Cardiac septum (tissue), 1 donor: ENCODE measurements at regions not wholly inside any gene's neighbourhood (a gene's known extent, or its start where the extent isn't known, plus 50 kb on each side); places are given as distances from the start of the nearest gene placed in this dataset.
"Not testable (repeated sequence)": the region's sequence is repeated elsewhere in the genome, so short reads cannot be mapped to it uniquely, and the experiment has no call there.

Experiments
- DNase-seq: peaks from one replicate; pipeline ENCODE4 v3.0.0-alpha.2; 2020; ENCODE audit warnings: low spot score
- intact Hi-C: fragments of 100-400 bp; cut with DNase I; formaldehyde crosslinking; loops from one replicate; pipeline ENCODE4 v1.14.0; 2022
- donor health status: DM: no; HTN: no; CAD: no.

DNA sequence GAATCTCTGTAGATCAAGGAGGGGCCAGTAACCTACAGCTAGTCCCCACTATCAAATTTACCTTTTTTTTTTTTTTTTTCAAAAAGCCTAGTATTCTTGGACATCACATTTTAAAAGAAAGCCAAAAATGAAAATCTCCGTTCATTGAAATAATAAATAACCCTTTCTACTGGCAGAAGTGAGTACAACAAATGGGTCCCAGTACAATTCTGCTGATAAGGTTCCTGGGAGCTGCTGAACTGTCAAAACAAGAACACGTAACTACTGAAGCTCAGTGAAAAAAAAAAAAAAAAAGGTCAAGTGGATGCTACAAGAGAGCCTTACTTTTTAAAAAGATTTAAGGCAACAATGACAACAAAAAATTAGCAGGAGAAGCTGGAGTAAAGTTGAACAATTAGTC lies 464.9 kb downstream of the EPM2A start:
- intact Hi-C loops: no loop called here
- DNase-seq: no peak

DNA sequence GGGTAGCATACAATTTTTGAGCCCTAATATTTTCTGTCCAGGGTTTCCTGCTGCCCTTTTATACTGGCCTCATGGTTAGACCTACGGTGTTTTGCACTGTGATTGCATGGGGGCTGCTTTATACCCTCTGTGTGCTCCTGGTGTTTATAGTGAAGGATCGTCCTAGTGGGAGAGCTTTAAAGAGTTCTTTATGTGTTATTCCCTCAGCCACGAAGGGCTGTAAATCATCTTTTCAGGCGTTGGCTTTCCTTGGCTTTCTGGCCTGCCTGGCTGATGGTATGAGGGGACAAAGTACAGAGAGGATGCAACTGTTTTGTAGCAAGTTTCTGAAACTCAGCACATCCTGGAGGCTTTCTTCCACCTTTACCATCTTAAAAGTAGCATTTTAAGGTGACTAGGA lies 464.3 kb downstream of the EPM2A start:
- intact Hi-C loops: no loop called here
- DNase-seq: no peak

DNA sequence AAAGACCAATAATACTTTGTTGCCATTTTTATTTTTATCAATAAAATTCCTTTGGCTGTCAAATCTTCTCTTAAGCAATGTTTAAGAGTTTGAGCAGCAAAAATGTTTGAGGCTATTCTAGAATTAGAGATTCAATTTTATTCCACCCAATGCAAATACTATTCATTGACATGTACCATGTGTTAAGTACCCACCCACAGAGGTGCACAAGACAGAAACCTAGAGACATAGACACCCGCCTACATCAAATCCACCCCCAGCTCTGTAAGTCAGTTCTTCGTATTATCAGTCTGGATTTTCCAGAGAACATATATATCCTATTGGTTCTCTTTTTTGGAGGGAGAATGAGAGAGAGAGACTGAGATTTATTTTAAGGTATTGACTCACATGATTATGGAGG lies 463.7 kb downstream of the EPM2A start:
- intact Hi-C loops: no loop called here
- DNase-seq: no peak

DNA sequence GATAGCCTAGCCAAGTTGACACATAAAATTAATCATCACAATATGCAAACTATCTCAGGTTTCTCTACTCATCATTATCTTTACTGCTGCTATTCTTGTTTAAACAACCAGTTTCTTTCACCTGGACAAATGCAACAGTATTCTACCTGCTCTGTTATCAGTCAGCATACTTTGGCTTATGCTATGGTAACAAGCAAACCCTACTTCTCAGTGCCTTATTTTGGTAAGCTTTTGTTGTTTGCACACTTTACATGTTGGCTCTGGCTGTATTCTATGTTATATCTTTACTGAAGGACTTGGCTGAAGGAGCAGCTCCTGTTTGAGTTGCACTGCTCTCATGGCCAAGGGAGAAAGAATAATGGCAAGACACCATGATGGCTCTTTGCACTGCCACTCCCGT lies 463.1 kb downstream of the EPM2A start:
- DNase-seq: no peak
- intact Hi-C loops: no loop called here

DNA sequence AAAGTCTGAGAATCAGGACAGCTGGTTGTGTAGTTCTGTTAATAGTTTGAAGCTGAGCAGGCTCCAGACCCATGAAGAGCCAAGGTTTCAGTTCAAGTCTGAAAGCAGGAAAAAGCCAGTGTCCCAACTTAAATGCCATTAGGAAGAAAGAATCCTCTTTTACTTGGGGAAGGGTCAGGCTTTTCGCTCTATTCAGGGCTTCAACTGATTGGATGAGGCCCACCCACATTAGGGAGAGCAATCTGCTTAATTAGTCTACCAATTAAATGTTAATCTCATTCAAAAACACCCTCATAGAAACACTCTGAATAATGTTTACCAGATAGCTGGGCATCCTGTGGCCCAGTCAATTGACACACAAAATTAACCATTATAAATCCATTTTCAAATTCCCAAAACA lies 462.2 kb downstream of the EPM2A start:
- no peak for DNase-seq
- intact Hi-C loops: no loop called here

DNA sequence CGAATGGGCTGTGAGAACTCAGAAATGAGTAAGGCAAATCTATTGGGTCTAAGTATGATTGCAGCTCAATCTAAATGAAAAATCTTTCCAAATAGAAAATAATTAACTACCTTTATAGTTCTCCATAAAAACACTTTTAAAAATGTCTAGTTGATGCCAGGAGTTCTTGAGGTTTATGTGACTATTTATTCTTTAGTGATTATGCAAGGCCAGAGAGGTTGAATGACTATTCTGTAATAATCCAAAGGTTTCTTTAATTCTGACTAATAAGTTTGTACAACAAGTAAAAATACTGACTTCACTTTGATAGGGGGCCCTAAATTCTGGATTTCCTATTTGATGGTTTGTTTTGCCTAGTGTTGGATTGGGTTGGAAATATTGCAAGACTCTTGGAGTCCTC lies 461.2 kb downstream of the EPM2A start:
- no peak for DNase-seq
- intact Hi-C loops: no loop called here

DNA sequence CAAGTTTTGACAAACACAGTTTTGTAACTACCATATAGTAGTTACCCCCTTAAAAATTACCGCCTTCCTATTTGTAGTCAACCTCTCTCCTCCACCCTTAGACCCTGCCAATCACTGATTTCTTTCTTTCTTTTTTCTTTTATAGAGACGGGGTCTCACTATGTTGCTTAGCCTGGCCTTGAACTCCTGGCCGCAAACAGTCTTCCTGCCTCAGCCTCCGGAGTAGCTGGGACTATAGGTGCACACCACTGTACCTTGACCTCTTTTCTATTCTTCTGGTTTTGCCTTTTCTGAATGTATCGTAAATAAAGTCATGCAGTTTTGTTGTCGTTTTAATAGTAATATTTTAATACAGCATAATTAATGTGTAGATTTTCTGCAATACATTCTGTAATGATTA lies 460.3 kb downstream of the EPM2A start:
- DNase-seq: no peak
- intact Hi-C loops: no loop called here

DNA sequence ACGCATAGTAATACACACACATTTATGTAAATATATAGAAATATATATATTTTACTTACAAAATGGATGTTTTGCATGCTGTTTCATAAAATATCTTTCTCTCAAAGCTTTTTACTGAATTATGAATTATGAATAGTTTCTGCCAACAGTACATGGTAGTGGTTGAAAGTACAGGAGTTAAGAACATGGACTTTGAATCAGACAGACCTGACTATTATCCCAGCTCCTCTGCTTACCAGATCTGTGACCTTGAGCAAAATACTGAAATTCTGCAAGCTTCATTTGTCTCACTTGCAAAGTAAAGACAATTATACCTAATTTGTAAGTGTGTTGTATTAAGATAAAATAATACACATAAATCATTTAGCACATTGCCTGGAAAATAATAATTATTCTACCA lies 459.5 kb downstream of the EPM2A start:
- intact Hi-C loops: no loop called here

DNA sequence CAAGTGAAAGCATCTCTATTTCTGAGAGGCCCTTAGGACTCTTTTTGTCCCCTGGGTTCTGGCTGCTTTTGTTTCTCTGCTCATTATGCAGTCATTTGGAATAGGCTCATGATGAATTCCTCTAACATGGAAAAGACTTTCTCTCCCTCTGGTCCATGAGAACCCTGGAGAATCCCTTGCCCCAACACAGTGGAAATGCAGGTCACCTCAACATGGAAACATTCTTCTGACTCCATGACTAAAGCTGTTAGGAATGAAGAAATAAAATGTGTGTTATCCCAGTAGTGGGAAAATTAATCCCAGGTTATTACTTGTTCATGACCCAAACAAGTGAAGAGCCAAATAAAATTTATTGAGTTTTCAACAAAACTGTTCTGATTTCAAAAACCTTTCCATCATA lies 458.6 kb downstream of the EPM2A start:
- intact Hi-C loops: no loop called here
- no peak for DNase-seq

More for the DNA sequence above, 459.5 kb downstream of the EPM2A start:
- DNase-seq: no peak

DNA sequence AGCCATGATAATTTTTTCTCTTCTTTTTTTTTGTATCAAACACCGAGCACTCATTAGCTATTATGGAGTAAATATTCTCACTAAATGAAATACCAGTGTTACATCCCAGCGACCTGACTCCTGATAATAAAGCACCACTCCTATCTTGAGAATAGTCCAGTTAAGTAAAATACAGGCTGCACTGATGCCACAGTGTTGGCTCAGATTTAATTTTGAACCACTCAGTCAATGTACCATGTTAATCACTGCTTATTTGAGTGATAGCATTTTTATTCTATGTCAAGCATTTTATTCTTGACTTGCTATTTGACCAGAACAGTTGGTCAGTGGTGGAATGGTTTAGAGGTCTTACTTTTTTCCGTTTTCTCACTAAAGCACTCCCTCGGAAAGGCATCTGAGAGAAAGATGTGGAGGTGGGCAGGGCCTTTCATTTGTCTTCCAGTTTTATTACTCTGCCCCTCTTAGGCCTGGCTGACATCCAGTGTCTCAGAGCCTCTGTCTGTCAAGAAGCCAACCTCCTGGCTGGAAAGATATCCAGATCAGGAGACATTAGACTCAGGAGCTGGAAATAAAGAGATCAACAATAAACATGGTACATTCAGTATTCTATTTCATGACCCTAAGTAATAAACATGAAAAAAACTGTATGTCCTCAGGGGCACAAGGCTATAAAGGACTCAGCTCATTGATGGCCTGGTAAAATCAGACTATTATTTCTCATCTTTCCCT lies 457.8 kb downstream of the EPM2A start:
- no peak for DNase-seq
- intact Hi-C loops: no loop called here

DNA sequence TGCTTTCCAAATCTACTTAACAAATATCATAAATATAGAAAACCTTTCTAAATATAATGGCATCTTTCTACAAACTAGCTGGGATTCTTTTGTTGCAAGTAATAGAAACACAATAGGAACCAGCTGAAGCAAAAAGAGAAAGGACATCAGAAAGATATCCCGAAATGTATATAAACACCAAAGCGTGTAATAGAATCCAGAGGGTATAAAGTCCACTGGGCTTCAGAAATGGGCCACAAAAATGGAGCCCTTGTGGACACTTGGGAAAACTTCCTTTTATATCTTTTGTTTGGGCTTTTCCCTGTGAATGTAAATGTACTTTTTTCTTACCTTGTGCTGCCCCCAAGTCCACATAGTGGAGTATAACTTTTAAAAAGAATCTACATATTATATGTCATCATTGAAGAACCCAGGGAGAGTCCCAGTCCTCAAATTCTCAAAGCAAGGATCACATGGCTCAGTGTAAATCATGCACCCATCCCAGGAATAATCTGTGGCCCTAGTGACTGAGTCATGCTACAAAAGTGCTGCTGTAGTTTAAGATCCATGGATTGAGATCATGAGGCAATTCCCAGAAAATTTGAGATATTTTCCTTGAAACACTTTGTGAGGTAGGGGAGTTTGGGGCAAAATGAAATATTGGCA lies 457.0 kb downstream of the EPM2A start:
- DNase-seq: no peak
- intact Hi-C loops: no loop called here

DNA sequence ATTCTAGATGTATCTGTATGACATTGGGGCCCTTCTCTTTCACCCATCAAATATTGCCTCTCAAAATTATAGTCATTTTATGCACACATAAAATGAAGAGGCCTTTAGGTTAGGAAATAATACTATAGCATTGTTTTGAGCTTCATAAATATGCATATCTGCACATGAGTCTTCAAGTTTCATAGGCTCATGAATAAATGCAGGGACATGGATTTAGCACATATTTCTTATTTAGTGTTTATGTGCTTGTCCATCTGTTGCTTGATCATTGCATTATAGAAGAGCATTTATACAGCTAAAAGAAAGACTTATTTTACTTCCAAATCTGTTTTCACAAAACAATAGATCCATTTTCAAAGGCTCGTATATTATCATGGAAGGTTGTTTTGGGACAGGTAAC lies 455.8 kb downstream of the EPM2A start:
- DNase-seq: no peak
- intact Hi-C loops: no loop called here

DNA sequence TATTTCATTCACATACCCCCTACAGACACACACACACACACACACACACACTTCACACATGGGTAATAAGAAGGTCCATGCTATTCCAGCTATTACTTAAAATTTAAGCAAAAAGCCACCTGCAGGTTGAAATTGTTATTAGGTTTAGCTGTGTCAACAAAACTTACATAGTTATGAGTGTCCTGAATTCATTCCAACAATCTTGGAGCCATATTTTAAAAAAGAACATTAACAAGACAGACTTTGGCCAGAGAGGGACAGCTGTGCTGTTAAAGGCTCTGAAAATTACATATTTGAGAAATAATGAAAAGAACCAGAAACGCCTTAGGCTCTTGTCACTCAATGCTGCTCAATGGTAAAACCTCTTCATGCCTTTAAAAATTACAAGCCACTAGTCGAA lies 455.3 kb downstream of the EPM2A start:
- DNase-seq: no peak
- intact Hi-C loops: no loop called here

DNA sequence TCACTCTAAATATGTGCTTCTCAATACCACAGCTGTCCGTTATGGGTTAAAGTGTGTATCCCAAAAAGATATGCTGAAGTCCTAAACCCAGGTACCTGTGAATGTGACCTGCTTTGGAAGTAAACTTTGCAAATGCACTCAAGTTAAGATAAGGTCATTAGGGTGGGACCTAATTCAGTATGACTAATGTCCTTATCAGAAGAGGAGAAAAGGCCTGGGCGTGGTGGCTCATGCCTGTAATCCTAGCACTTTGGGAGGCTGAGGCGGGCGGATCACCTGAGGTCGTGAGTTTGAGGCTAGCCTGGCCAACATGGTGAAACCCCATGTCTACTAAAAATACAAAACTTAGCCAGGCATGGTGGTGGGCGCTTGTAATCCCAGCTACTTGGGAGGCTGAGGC lies 452.1 kb downstream of the EPM2A start:
- DNase-seq, intact Hi-C loops: not testable (repeated sequence)

DNA sequence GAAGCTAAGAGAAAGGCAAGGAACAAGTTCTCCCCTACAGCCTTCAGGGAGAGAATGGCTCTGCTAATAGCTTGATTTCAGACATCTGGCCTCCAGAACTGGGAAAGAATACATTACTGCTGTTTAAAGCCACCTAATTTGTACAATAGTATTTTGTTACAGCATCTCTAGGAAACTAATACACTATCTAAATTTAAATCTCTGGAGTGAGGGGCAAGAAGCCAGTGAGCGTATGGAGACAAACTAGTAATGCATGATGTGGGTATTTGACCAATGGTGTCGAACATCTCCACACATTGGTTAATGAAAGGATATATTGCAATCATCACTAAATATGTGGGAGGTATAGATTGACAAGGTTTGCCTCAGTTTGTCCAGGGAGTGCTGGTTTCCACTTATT lies 451.5 kb downstream of the EPM2A start:
- no peak for DNase-seq
- intact Hi-C loops: no loop called here

DNA sequence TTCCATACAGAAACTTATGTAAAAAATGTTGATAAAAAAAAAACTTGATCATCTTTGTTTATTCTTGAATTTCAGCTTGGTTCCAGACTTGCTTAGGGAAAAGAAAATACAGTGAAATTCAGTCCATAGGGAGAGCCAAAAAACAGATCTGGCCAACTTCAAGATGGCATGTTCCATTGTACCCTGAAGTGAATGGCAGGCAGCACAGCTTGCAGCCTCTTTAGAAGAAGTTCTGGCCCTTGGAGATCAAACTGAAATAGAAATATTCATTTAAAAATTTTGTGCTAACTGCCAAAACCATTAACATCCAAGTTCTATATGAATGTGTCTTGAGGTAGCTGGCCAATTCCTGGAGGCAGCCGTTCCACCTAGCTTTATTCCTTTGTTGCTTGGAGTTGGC lies 448.4 kb downstream of the EPM2A start:
- intact Hi-C loops: no loop called here
- DNase-seq: no peak

DNA sequence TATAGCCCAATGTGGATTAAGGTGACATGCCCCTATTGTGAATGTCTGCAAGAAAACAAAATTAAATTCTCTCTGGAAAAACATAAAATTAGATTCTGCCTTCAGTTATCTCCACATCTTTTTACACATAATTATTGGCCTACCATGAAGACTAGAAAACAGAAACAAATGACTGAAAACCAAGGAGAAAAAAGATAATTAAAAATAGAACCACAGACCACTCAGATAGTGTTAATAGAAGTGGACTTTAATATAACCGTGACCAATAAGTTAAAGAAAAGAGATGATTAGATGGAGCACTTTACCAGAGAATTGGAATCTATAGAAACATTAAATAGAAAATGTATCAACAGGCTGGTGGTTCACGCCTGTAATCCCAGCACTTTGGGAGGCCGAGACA lies 445.7 kb downstream of the EPM2A start:
- DNase-seq: no peak
- intact Hi-C loops: no loop called here

DNA sequence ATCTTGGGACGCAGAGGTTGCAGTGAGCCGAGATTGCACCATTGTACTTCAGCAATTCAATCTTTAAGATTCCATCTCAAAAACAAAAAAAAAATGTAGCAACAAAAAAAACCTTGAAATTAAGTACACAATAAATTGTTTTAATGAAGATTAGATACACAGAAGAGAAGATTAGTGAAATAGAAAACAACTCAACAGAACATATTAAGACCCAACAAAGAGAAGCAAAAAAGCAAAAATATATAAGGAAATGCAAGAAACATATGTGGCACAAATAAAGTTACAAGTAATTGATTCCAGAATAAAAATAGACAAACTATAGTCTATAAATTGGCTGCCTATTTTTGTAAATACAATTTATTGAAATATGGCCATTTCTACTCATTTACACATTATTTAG lies 445.2 kb downstream of the EPM2A start:
- DNase-seq: no peak
- intact Hi-C loops: no loop called here

DNA sequence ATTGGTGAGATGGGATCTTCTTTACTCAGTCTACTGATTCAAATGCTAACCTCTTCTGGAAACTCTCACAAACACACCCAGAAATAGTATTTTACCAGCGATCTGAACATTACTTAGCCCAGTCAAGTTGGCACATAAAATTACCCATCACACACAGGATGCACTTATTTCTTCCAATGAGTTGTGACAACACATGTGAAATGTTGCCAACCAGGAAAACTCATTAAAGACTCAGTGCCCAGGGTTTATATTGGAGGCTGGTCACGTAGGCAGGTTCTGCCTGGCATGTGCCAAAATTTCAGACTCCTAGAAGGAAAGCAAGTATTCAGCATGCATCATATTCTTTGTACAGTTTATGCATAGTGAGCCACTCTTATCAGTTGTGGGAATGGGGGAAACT lies 443.3 kb downstream of the EPM2A start:
- DNase-seq: no peak
- intact Hi-C loops: no loop called here

DNA sequence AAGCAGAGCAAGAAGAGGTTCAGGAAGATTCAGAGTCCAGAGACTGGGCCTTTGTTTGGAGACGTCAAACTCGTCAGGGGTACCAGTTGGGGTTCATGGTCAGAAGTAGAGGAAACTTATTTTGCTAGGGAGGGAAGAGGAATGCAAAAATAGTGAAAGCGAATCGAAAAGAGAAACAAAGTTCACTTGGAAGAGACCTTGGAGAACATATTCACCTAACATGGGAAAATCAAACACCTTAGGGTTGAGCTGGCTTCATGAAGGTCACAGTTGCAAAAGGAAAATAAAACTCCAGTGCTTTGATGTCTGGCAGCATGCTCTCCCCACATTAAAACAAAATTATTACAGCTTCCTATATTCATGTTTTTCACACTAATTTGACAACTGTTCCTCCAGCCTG lies 440.4 kb downstream of the EPM2A start:
- intact Hi-C loops: no loop called here

DNA sequence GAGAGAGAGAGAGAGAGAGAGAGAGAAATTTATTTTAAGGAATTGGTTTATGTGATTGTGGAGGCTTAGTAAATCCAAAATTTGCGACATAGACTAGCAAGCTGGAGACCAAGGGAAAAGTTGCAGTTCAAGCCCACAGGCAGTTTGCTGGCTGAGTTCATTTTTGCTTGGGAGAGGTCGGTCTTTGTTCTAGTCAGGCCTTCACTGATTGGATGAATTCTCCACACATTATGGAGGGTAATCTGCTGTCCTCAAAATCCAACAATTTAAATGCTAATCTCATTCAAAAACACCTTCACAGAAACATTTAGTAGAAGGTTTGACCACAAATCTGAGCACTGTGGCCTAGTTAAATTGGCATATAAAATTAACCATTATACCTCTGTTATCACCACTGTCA lies 439.6 kb downstream of the EPM2A start:
- DNase-seq: no peak
- intact Hi-C loops: no loop called here

More for the DNA sequence above, 440.4 kb downstream of the EPM2A start:
- DNase-seq: no peak

DNA sequence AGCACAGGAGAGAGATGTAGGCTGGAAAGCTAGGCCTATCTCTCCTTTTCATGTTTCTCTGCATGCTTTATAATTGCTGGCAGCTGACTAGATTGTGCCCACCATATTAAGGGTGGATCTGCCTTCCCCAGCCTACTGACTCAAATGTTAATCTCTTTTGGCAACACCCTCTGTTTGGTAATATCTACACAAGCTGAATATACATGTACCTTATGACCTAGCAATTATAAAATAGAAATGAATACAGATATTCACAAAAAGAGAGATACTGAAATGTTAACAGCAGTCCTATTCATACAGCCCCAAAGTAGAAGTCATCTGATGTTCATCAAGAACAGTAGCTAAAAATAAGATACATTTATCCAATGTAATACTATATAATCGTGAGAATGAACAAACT lies 429.6 kb downstream of the EPM2A start:
- intact Hi-C loops: no loop called here
- DNase-seq: no peak
